GM12878 (cell line): ENCODE measurements at regions not wholly inside any gene's neighbourhood (a gene's known extent, or its start where the extent isn't known, plus 50 kb on each side); places are given as distances from the start of the nearest gene placed in this dataset.

ENCODE experiments used
- ATAC-seq: fragments of 200-7000 bp; cut with Tn5 transposase; 3 replicates; pipeline ENCODE4 v1.9.1; 2020; ENCODE audit warnings: mild to moderate bottlenecking, moderate library complexity
- BruUV-seq: library from RNA; stranded (reverse); fragments of 400-500 nt; replicated peaks from 2 replicates; lab custom pipeline; 2021; lab: Mats Ljungman, UMichigan
- CTCF ChIA-PET: fragments of 300-600 bp; sonication (Branson Sonifier 250); formaldehyde crosslinking; extraction: SDS; loops from one replicate; lab custom pipeline; 2021; ENCODE audit warnings: inconsistent platforms; lab: Yijun Ruan, JAX
- POLR2A ChIA-PET: fragments of 350-600 bp; formaldehyde crosslinking; extraction: SDS; loops from one replicate; lab custom pipeline; 2021; ENCODE audit warnings: inconsistent platforms; lab: Charles Lee
- RAD21 ChIA-PET: fragments of 300-600 bp; sonication (Branson Sonifier 250); formaldehyde crosslinking; loops from one replicate; lab custom pipeline; 2023; ENCODE audit warnings: antibody characterized with exemption; ENCODE audit not compliant: unreplicated experiment; lab: Charles Lee
- SMC1A ChIA-PET: fragments of 300-600 bp; sonication (Branson Sonifier 250); formaldehyde crosslinking; loops from one replicate; lab custom pipeline; 2023; ENCODE audit not compliant: unreplicated experiment, uncharacterized antibody; lab: Charles Lee
- DNase-seq: peaks from one replicate; pipeline ENCODE4 v3.0.0-alpha.2; 2011; ENCODE audit warnings: low read depth, low spot score
- FAIRE-seq: peaks from 3 replicates; lab custom pipeline; 2011; peaks lifted over from hg19 to GRCh38; lab: Jason Lieb, UNC
- H2AFZ ChIP-seq: 2 replicates; pipeline ENCODE4 v1.6.0; 2011; ENCODE audit warnings: low read depth, low read length, control low read depth; ENCODE audit not compliant: control insufficient read depth
- H3K27ac ChIP-seq: 2 replicates; pipeline ENCODE4 v1.5.1; 2011; ENCODE audit warnings: control low read depth; ENCODE audit not compliant: control insufficient read depth, insufficient read depth
- H3K27me3 ChIP-seq, 2 experiments: replicated peaks in 1 of 2; 2 replicates each; pipeline versions ENCODE4 v1.6.0 to v1.6.1; 2011; ENCODE audit warnings: low read length in 1 of 2; ENCODE audit not compliant: control insufficient read depth in 2 of 2, insufficient read depth in 2 of 2
- H3K36me3 ChIP-seq, 2 experiments: 2 replicates each; pipeline ENCODE4 v1.5.1; 2011; ENCODE audit warnings: low read length in 1 of 2; ENCODE audit not compliant: control insufficient read depth in 2 of 2, insufficient read depth in 2 of 2
- H3K4me1 ChIP-seq: 2 replicates; pipeline ENCODE4 v1.6.1; 2011; ENCODE audit warnings: mild to moderate bottlenecking, low read length, moderate library complexity, mixed read lengths; ENCODE audit not compliant: control insufficient read depth, insufficient read depth
- H3K4me2 ChIP-seq: 2 replicates; pipeline ENCODE4 v1.6.0; 2011; ENCODE audit warnings: control low read depth; ENCODE audit not compliant: control insufficient read depth, insufficient read depth
- H3K4me3 ChIP-seq: fragments of 200-600 bp; sonication (generic); 2 replicates; pipeline ENCODE4 v1.5.1; 2016
- H3K79me2 ChIP-seq: 2 replicates; pipeline ENCODE4 v1.6.0; 2011; ENCODE audit warnings: low read length; ENCODE audit not compliant: control insufficient read depth, insufficient read depth
- H3K9ac ChIP-seq: 2 replicates; pipeline ENCODE4 v1.8.0; 2011; ENCODE audit warnings: low read length, control low read depth, mixed read lengths; ENCODE audit not compliant: control insufficient read depth, insufficient read depth
- H3K9me3 ChIP-seq: replicated peaks from 3 replicates; pipeline ENCODE4 v1.5.1; 2011; ENCODE audit warnings: mild to moderate bottlenecking, low read length; ENCODE audit not compliant: control insufficient read depth, insufficient read depth
- H4K20me1 ChIP-seq: 2 replicates; pipeline ENCODE4 v1.6.0; 2011; ENCODE audit not compliant: control insufficient read depth, insufficient read depth
- BACH1 ChIP-seq: fragments of 450-650 bp; IDR thresholded peaks from 2 replicates; pipeline ENCODE4 v1.6.1; 2017; ENCODE audit warnings: mild to moderate bottlenecking, borderline replicate concordance
- CUX1 ChIP-seq: IDR thresholded peaks from 2 replicates; pipeline ENCODE4 v1.6.1; 2012; ENCODE audit warnings: improper control_type of control experiment, low read depth, low read length; ENCODE audit not compliant: insufficient replicate concordance
- MEF2A ChIP-seq: IDR thresholded peaks from 2 replicates; pipeline ENCODE4 v1.6.1; 2011; ENCODE audit warnings: low read depth, mild to moderate bottlenecking, low read length, moderate library complexity; ENCODE audit not compliant: insufficient read depth
- POU2F2 ChIP-seq: IDR thresholded peaks from 3 replicates; pipeline ENCODE4 v1.6.1; 2011; ENCODE audit warnings: low read depth, mild to moderate bottlenecking, low read length, borderline replicate concordance
- SKIL ChIP-seq: fragments of 450-650 bp; IDR thresholded peaks from 2 replicates; pipeline ENCODE4 v1.6.1; 2017; ENCODE audit warnings: mild to moderate bottlenecking, low read depth, inconsistent platforms; ENCODE audit not compliant: poor library complexity, severe bottlenecking
- SMC3 ChIP-seq: IDR thresholded peaks from 2 replicates; pipeline ENCODE4 v1.6.1; 2011; ENCODE audit warnings: low read length, improper control_type of control experiment, borderline replicate concordance
- SP1 ChIP-seq: IDR thresholded peaks from one replicate; pipeline ENCODE4 v1.6.1; 2011; ENCODE audit warnings: low read depth, low read length
- SREBF2 ChIP-seq: IDR thresholded peaks from 2 replicates; pipeline ENCODE4 v1.6.1; 2012; ENCODE audit warnings: mild to moderate bottlenecking, low read length
- TCF7 ChIP-seq: IDR thresholded peaks from 2 replicates; pipeline ENCODE4 v1.6.1; 2014; ENCODE audit warnings: antibody characterized with exemption, borderline replicate concordance
- YY1 ChIP-seq: IDR thresholded peaks from 2 replicates; pipeline ENCODE4 v1.6.1; 2011; ENCODE audit warnings: low read depth, mild to moderate bottlenecking, low read length
- ZBED1 ChIP-seq: IDR thresholded peaks from 2 replicates; pipeline ENCODE4 v1.6.1; 2016; ENCODE audit warnings: borderline replicate concordance
- ZNF622 ChIP-seq: fragments of 450-650 bp; IDR thresholded peaks from 2 replicates; pipeline ENCODE4 v1.6.1; 2017; ENCODE audit warnings: mild to moderate bottlenecking, inconsistent platforms
- WGBS: methylation state at CpG from one replicate; pipeline ENCODE4 v1.1.6; 2016; ENCODE audit warnings: low lambda C conversion rate; ENCODE audit not compliant: insufficient replicate concordance, insufficient coverage; ENCODE audit errors: missing lambda C conversion rate; 5-methylcytosine and 5-hydroxymethylcytosine counted together
- in situ Hi-C: fragments of 300-500 bp; cut with MboI; formaldehyde crosslinking; loops from 9 replicates; pipeline ENCODE4 v1.14.3; 2018; ENCODE audit warnings: mixed read lengths
- intact Hi-C: fragments of 100-400 bp; cut with micrococcal nuclease; formaldehyde crosslinking; loops from one replicate; pipeline ENCODE4 v1.14.2; 2022; ENCODE audit not compliant: unreplicated experiment
- TF ChIP-seq, protein P1 (sequence below): IDR thresholded peaks from 2 replicates; pipeline ENCODE4 v1.6.1; 2012; ENCODE audit warnings: low read depth, low read length, improper control_type of control experiment

GRCh38 chr2:48134704-48135103 is 179.8 kb upstream of the FOXN2 start (continued):
- TF ChIP-seq CUX1 = no peak
- no peak for TF ChIP-seq YY1
- TF ChIP-seq SMC3 = no peak
- no peak for TF ChIP-seq SP1

DNA sequence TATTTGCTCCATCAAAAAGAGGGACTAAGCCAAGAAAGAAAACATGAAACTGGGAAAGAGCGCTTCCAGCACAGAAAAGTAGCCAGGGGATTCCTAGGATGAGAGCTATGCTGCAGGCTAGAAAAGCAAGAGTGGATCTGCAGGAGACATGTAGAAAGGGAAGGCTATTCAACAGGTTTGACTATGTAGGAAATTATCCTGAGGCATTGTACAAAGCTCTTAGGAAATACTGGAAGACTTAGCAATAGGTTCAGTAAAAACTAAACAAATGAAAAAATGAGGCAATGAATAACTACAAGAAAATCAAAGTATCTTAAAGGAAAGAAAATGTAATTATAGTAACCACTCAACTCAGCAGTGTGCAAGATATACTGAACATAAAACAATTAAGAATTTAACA is 178.7 kb upstream of the FOXN2 start:
- no peak overlapping the region for H3K27ac ChIP-seq
- SMC1A ChIA-PET = interaction anchor here (1.6 kb wide), 1 partner anchor 11 kb away, joined by 5 read pairs; no protein-coding TSS in a partner anchor
- H3K4me2 ChIP-seq = no peak overlapping the region
- POLR2A ChIA-PET = no interaction called here
- no TSS peak for BruUV-seq
- intact Hi-C loops (no loop called here), in situ Hi-C loops (no loop called here)
- DNase-seq (no peak), ATAC-seq (no peak), FAIRE-seq (no peak)
- no peaks in the 10 kb centered on the region for H4K20me1 ChIP-seq
- no peaks in the 10 kb centered on the region for H3K79me2 ChIP-seq
- H2AFZ ChIP-seq = no peak overlapping the region
- H3K9ac ChIP-seq = no peak overlapping the region
- RAD21 ChIA-PET = interaction anchor here (1.0 kb wide), 1 partner anchor 281 kb away, joined by 3 read pairs; no protein-coding TSS in a partner anchor
- 33% methylated on average over 1 of the region's 1 CpG for WGBS
- H3K9me3 ChIP-seq = no peaks in the 10 kb centered on the region
- H3K27me3 ChIP-seq = no peaks in the 10 kb centered on the region
- no peak overlapping the region for H3K4me3 ChIP-seq
- H3K4me1 ChIP-seq = no peaks in the 10 kb centered on the region
- H3K36me3 ChIP-seq = no peaks in the 10 kb centered on the region
- CTCF ChIA-PET = interaction anchor here (0.9 to 1.1 kb wide), 2 partner anchors 22 to 27 kb away, joined by 3 to 4 read pairs; no protein-coding TSS in a partner anchor
- TF ChIP-seq, protein P1, sequence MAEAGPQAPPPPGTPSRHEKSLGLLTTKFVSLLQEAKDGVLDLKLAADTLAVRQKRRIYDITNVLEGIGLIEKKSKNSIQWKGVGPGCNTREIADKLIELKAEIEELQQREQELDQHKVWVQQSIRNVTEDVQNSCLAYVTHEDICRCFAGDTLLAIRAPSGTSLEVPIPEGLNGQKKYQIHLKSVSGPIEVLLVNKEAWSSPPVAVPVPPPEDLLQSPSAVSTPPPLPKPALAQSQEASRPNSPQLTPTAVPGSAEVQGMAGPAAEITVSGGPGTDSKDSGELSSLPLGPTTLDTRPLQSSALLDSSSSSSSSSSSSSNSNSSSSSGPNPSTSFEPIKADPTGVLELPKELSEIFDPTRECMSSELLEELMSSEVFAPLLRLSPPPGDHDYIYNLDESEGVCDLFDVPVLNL = no peak
- no peak for TF ChIP-seq MEF2A
- no peak for TF ChIP-seq SKIL
- TF ChIP-seq BACH1 = no peak
- no peak for TF ChIP-seq TCF7
- TF ChIP-seq SREBF2 = no peak
- TF ChIP-seq ZNF622 = no peak
- no peak for TF ChIP-seq ZBED1
- no peak for TF ChIP-seq POU2F2
